GM12878 (cell line): ENCODE measurements at regions not wholly inside any gene's neighbourhood (a gene's known extent, or its start where the extent isn't known, plus 50 kb on each side); places are given as distances from the start of the nearest gene placed in this dataset.

Experiments
- ATAC-seq: fragments of 200-7000 bp; cut with Tn5 transposase; 3 replicates; pipeline ENCODE4 v1.9.1; 2020; ENCODE audit warnings: mild to moderate bottlenecking, moderate library complexity
- BruUV-seq: library from RNA; stranded (reverse); fragments of 400-500 nt; replicated peaks from 2 replicates; lab custom pipeline; 2021; lab: Mats Ljungman, UMichigan
- CTCF ChIA-PET: fragments of 300-600 bp; sonication (Branson Sonifier 250); formaldehyde crosslinking; extraction: SDS; loops from one replicate; lab custom pipeline; 2021; ENCODE audit warnings: inconsistent platforms; lab: Yijun Ruan, JAX
- POLR2A ChIA-PET: fragments of 350-600 bp; formaldehyde crosslinking; extraction: SDS; loops from one replicate; lab custom pipeline; 2021; ENCODE audit warnings: inconsistent platforms; lab: Charles Lee
- RAD21 ChIA-PET: fragments of 300-600 bp; sonication (Branson Sonifier 250); formaldehyde crosslinking; loops from one replicate; lab custom pipeline; 2023; ENCODE audit warnings: antibody characterized with exemption; ENCODE audit not compliant: unreplicated experiment; lab: Charles Lee
- SMC1A ChIA-PET: fragments of 300-600 bp; sonication (Branson Sonifier 250); formaldehyde crosslinking; loops from one replicate; lab custom pipeline; 2023; ENCODE audit not compliant: unreplicated experiment, uncharacterized antibody; lab: Charles Lee
- DNase-seq: peaks from one replicate; pipeline ENCODE4 v3.0.0-alpha.2; 2011; ENCODE audit warnings: low read depth, low spot score
- FAIRE-seq: peaks from 3 replicates; lab custom pipeline; 2011; peaks lifted over from hg19 to GRCh38; lab: Jason Lieb, UNC
- H2AFZ ChIP-seq: 2 replicates; pipeline ENCODE4 v1.6.0; 2011; ENCODE audit warnings: low read depth, low read length, control low read depth; ENCODE audit not compliant: control insufficient read depth
- H3K27ac ChIP-seq: 2 replicates; pipeline ENCODE4 v1.5.1; 2011; ENCODE audit warnings: control low read depth; ENCODE audit not compliant: control insufficient read depth, insufficient read depth
- H3K27me3 ChIP-seq, 2 experiments: replicated peaks in 1 of 2; 2 replicates each; pipeline versions ENCODE4 v1.6.0 to v1.6.1; 2011; ENCODE audit warnings: low read length in 1 of 2; ENCODE audit not compliant: control insufficient read depth in 2 of 2, insufficient read depth in 2 of 2
- H3K36me3 ChIP-seq, 2 experiments: 2 replicates each; pipeline ENCODE4 v1.5.1; 2011; ENCODE audit warnings: low read length in 1 of 2; ENCODE audit not compliant: control insufficient read depth in 2 of 2, insufficient read depth in 2 of 2
- H3K4me1 ChIP-seq: 2 replicates; pipeline ENCODE4 v1.6.1; 2011; ENCODE audit warnings: mild to moderate bottlenecking, low read length, moderate library complexity, mixed read lengths; ENCODE audit not compliant: control insufficient read depth, insufficient read depth
- H3K4me2 ChIP-seq: 2 replicates; pipeline ENCODE4 v1.6.0; 2011; ENCODE audit warnings: control low read depth; ENCODE audit not compliant: control insufficient read depth, insufficient read depth
- H3K4me3 ChIP-seq: fragments of 200-600 bp; sonication (generic); 2 replicates; pipeline ENCODE4 v1.5.1; 2016
- H3K79me2 ChIP-seq: 2 replicates; pipeline ENCODE4 v1.6.0; 2011; ENCODE audit warnings: low read length; ENCODE audit not compliant: control insufficient read depth, insufficient read depth
- H3K9ac ChIP-seq: 2 replicates; pipeline ENCODE4 v1.8.0; 2011; ENCODE audit warnings: low read length, control low read depth, mixed read lengths; ENCODE audit not compliant: control insufficient read depth, insufficient read depth
- H3K9me3 ChIP-seq: replicated peaks from 3 replicates; pipeline ENCODE4 v1.5.1; 2011; ENCODE audit warnings: mild to moderate bottlenecking, low read length; ENCODE audit not compliant: control insufficient read depth, insufficient read depth
- H4K20me1 ChIP-seq: 2 replicates; pipeline ENCODE4 v1.6.0; 2011; ENCODE audit not compliant: control insufficient read depth, insufficient read depth
- CREB1 ChIP-seq: IDR thresholded peaks from 2 replicates; pipeline ENCODE4 v1.6.1; 2012; ENCODE audit warnings: low read depth, mild to moderate bottlenecking, inconsistent platforms
- GABPA ChIP-seq: IDR thresholded peaks from 2 replicates; pipeline ENCODE4 v1.6.1; 2014; ENCODE audit warnings: antibody characterized with exemption, low read depth, mild to moderate bottlenecking, inconsistent platforms
- MEF2B ChIP-seq: fragments of 450-650 bp; IDR thresholded peaks from 2 replicates; pipeline ENCODE4 v1.6.1; 2018; ENCODE audit warnings: mild to moderate bottlenecking, moderate library complexity; ENCODE audit not compliant: partially characterized antibody, poor library complexity, severe bottlenecking
- NFIC ChIP-seq: IDR thresholded peaks from 2 replicates; pipeline ENCODE4 v1.6.1; 2012; ENCODE audit warnings: low read depth, mild to moderate bottlenecking, inconsistent platforms, low read length, moderate library complexity
- NR2C2 ChIP-seq: IDR thresholded peaks from 2 replicates; pipeline ENCODE4 v1.6.1; 2011; ENCODE audit warnings: borderline replicate concordance, low read depth; ENCODE audit not compliant: control insufficient read depth, insufficient read length
- PML ChIP-seq: IDR thresholded peaks from 2 replicates; pipeline ENCODE4 v1.6.1; 2012; ENCODE audit warnings: low read length, inconsistent platforms
- POLR2AphosphoS5 ChIP-seq: IDR thresholded peaks from 2 replicates; pipeline ENCODE4 v1.6.1; 2011; ENCODE audit warnings: mild to moderate bottlenecking, low read length, inconsistent platforms
- SP1 ChIP-seq: IDR thresholded peaks from one replicate; pipeline ENCODE4 v1.6.1; 2011; ENCODE audit warnings: low read depth, low read length
- STAT3 ChIP-seq: IDR thresholded peaks from 2 replicates; pipeline ENCODE4 v1.6.1; 2011; ENCODE audit warnings: low read depth, low read length, improper control_type of control experiment
- TBL1XR1 ChIP-seq: IDR thresholded peaks from 2 replicates; pipeline ENCODE4 v1.6.1; 2012; ENCODE audit warnings: low read depth, low read length, improper control_type of control experiment
- ZNF274 ChIP-seq: IDR thresholded peaks from one replicate; pipeline ENCODE4 v1.8.0; 2011; ENCODE audit not compliant: insufficient read length, insufficient read depth
- WGBS: methylation state at CpG from one replicate; pipeline ENCODE4 v1.1.6; 2016; ENCODE audit warnings: low lambda C conversion rate; ENCODE audit not compliant: insufficient replicate concordance, insufficient coverage; ENCODE audit errors: missing lambda C conversion rate; 5-methylcytosine and 5-hydroxymethylcytosine counted together
- in situ Hi-C: fragments of 300-500 bp; cut with MboI; formaldehyde crosslinking; loops from 9 replicates; pipeline ENCODE4 v1.14.3; 2018; ENCODE audit warnings: mixed read lengths
- intact Hi-C: fragments of 100-400 bp; cut with micrococcal nuclease; formaldehyde crosslinking; loops from one replicate; pipeline ENCODE4 v1.14.2; 2022; ENCODE audit not compliant: unreplicated experiment
- TF ChIP-seq, protein P1 (sequence below): fragments of 450-650 bp; IDR thresholded peaks from 2 replicates; pipeline ENCODE4 v1.6.1; 2018; ENCODE audit warnings: borderline replicate concordance, mild to moderate bottlenecking; ENCODE audit not compliant: partially characterized antibody
- TF ChIP-seq, protein P2 (sequence below): fragments of 450-650 bp; IDR thresholded peaks from 2 replicates; pipeline ENCODE4 v1.6.1; 2017; ENCODE audit warnings: mild to moderate bottlenecking

GRCh38 chr17:69914520-69914919 lies 160.5 kb upstream of the KCNJ16 start (continued):
- TF ChIP-seq, protein P1, sequence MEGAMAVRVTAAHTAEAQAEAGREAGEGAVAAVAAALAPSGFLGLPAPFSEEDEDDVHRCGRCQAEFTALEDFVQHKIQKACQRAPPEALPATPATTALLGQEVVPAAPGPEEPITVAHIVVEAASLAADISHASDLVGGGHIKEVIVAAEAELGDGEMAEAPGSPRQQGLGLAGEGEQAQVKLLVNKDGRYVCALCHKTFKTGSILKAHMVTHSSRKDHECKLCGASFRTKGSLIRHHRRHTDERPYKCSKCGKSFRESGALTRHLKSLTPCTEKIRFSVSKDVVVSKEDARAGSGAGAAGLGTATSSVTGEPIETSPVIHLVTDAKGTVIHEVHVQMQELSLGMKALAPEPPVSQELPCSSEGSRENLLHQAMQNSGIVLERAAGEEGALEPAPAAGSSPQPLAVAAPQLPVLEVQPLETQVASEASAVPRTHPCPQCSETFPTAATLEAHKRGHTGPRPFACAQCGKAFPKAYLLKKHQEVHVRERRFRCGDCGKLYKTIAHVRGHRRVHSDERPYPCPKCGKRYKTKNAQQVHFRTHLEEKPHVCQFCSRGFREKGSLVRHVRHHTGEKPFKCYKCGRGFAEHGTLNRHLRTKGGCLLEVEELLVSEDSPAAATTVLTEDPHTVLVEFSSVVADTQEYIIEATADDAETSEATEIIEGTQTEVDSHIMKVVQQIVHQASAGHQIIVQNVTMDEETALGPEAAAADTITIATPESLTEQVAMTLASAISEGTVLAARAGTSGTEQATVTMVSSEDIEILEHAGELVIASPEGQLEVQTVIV = no peak
- TF ChIP-seq CREB1 = no peak
- TF ChIP-seq NR2C2 = no peak
- no peak for TF ChIP-seq ZNF274
- TF ChIP-seq, protein P2, sequence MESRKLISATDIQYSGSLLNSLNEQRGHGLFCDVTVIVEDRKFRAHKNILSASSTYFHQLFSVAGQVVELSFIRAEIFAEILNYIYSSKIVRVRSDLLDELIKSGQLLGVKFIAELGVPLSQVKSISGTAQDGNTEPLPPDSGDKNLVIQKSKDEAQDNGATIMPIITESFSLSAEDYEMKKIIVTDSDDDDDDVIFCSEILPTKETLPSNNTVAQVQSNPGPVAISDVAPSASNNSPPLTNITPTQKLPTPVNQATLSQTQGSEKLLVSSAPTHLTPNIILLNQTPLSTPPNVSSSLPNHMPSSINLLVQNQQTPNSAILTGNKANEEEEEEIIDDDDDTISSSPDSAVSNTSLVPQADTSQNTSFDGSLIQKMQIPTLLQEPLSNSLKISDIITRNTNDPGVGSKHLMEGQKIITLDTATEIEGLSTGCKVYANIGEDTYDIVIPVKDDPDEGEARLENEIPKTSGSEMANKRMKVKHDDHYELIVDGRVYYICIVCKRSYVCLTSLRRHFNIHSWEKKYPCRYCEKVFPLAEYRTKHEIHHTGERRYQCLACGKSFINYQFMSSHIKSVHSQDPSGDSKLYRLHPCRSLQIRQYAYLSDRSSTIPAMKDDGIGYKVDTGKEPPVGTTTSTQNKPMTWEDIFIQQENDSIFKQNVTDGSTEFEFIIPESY = no peak
- no peak for TF ChIP-seq NFIC
- TF ChIP-seq SP1 = no peak
- no peak for TF ChIP-seq TBL1XR1
- TF ChIP-seq GABPA = no peak

GRCh38 chr17:69916761-69917160 lies 158.3 kb upstream of the KCNJ16 start:
- Histone ChIP-seq H3K27me3 (no peaks in the 10 kb centered on the region), H3K27ac (no peak overlapping the region), H3K9ac (no peak overlapping the region), H3K36me3 (no peaks in the 10 kb centered on the region), H3K4me3 (no peak overlapping the region), H3K4me2 (no peak overlapping the region), H4K20me1 (no peaks in the 10 kb centered on the region), H3K9me3 (no peaks in the 10 kb centered on the region), H2AFZ (no peak overlapping the region), H3K79me2 (no peaks in the 10 kb centered on the region), H3K4me1 (no peaks in the 10 kb centered on the region)
- WGBS = 45% methylated on average over 2 of the region's 2 CpGs
- TF ChIP-seq ZNF274 (no peak), STAT3 (no peak), POLR2AphosphoS5 (no peak), MEF2B (no peak), PML (no peak)
- DNase-seq = no peak
- CTCF ChIA-PET = no interaction called here
- ATAC-seq = no peak
- in situ Hi-C loops = no loop called here
- POLR2A ChIA-PET = no interaction called here
- intact Hi-C loops = no loop called here
- no TSS peak for BruUV-seq
- no peak for FAIRE-seq
- RAD21 ChIA-PET = no interaction called here
- SMC1A ChIA-PET = no interaction called here
